ENCODE measurements at regions not wholly inside any gene's neighbourhood (a gene's known extent, or its start where the extent isn't known, plus 50 kb on each side); places are given as distances from the start of the nearest gene placed in this dataset.

- H3K4me2 ChIP-seq (ENCODE audit: low read depth, low read length, poor library complexity, severe bottlenecking): no peak overlapping the region
- H3K79me2 ChIP-seq (ENCODE audit: low read length): no peaks in the 10 kb centered on the region
- no peaks in the 10 kb centered on the region for H3K36me3 ChIP-seq (ENCODE audit: insufficient read depth, low read length)
- H3K27ac ChIP-seq (ENCODE audit: low read length): no peak overlapping the region
- no peak overlapping the region for H2AFZ ChIP-seq (ENCODE audit: low read length)
- H3K4me3 ChIP-seq (ENCODE audit: low read length): no peak overlapping the region
- H3K9ac ChIP-seq (ENCODE audit: low read length): no peak overlapping the region
- no peaks in the 10 kb centered on the region for H3K9me2 ChIP-seq (replicated peaks; ENCODE audit: insufficient read depth, low read length)
- no peaks in the 10 kb centered on the region for H3K9me3 ChIP-seq (ENCODE audit: low read length)
- H3K4me1 ChIP-seq (ENCODE audit: low read length): no peaks in the 10 kb centered on the region
- H4K20me1 ChIP-seq (ENCODE audit: insufficient read depth, low read depth, low read length): no peaks in the 10 kb centered on the region
- no peak for DNase-seq
- H3K27me3 ChIP-seq (ENCODE audit: low read length): no peaks in the 10 kb centered on the region
Measured at GRCh38 chr6:113642714-113643406, 214.3 kb upstream of the MARCKS start.

DNA sequence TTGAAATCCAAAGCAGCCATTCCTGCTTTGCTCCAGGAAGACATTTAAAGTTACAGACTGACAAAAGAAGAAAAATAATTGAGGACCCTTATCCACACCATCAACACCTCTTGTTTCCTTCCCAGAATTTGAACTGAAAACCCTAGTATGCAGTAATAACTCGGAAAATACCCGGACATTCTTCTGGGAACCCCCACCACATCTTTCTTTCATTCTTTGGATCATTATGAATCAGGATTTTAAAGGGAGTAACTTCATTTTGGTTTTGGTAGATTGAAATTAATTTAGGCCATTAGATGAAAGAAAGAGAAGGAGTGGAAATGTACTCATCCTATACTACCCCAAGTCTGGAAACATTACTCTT is 213.8 kb upstream of the MARCKS start:
- no peak overlapping the region for H2AFZ ChIP-seq (ENCODE audit: low read length)
- no peaks in the 10 kb centered on the region for H3K79me2 ChIP-seq (ENCODE audit: low read length)
- H3K9me2 ChIP-seq (replicated peaks; ENCODE audit: insufficient read depth, low read length): no peaks in the 10 kb centered on the region
- H3K27me3 ChIP-seq (ENCODE audit: low read length): no peaks in the 10 kb centered on the region
- no peaks in the 10 kb centered on the region for H4K20me1 ChIP-seq (ENCODE audit: insufficient read depth, low read depth, low read length)
- no peak overlapping the region for H3K4me3 ChIP-seq (ENCODE audit: low read length)
- H3K4me2 ChIP-seq (ENCODE audit: low read depth, low read length, poor library complexity, severe bottlenecking): no peak overlapping the region
- no peaks in the 10 kb centered on the region for H3K4me1 ChIP-seq (ENCODE audit: low read length)
- no peaks in the 10 kb centered on the region for H3K9me3 ChIP-seq (ENCODE audit: low read length)
- H3K27ac ChIP-seq (ENCODE audit: low read length): no peak overlapping the region
- no peak overlapping the region for H3K9ac ChIP-seq (ENCODE audit: low read length)
- H3K36me3 ChIP-seq (ENCODE audit: insufficient read depth, low read length): no peaks in the 10 kb centered on the region
- DNase-seq: no peak

GRCh38 chr6:113644861-113645575 is 212.1 kb upstream of the MARCKS start:
- Histone ChIP-seq H3K36me3 (ENCODE audit: insufficient read depth, low read length) (no peaks in the 10 kb centered on the region), H3K4me1 (ENCODE audit: low read length) (no peaks in the 10 kb centered on the region), H3K9ac (ENCODE audit: low read length) (no peak overlapping the region), H3K9me2 (replicated peaks; ENCODE audit: insufficient read depth, low read length) (no peaks in the 10 kb centered on the region), H3K79me2 (ENCODE audit: low read length) (no peaks in the 10 kb centered on the region), H3K4me2 (ENCODE audit: low read depth, low read length, poor library complexity, severe bottlenecking) (no peak overlapping the region), H3K27ac (ENCODE audit: low read length) (no peak overlapping the region), H2AFZ (ENCODE audit: low read length) (no peak overlapping the region), H3K4me3 (ENCODE audit: low read length) (no peak overlapping the region), H4K20me1 (ENCODE audit: insufficient read depth, low read depth, low read length) (no peaks in the 10 kb centered on the region), H3K9me3 (ENCODE audit: low read length) (no peaks in the 10 kb centered on the region), H3K27me3 (ENCODE audit: low read length) (no peaks in the 10 kb centered on the region)
- DNase-seq: no peak

GRCh38 chr6:113645576-113645970 is 211.6 kb upstream of the MARCKS start:
- no peak for DNase-seq
- no peak overlapping the region for H3K4me3 ChIP-seq (ENCODE audit: low read length)
- no peaks in the 10 kb centered on the region for H3K36me3 ChIP-seq (ENCODE audit: insufficient read depth, low read length)
- H4K20me1 ChIP-seq (ENCODE audit: insufficient read depth, low read depth, low read length): no peaks in the 10 kb centered on the region
- no peaks in the 10 kb centered on the region for H3K9me3 ChIP-seq (ENCODE audit: low read length)
- H3K9me2 ChIP-seq (replicated peaks; ENCODE audit: insufficient read depth, low read length): no peaks in the 10 kb centered on the region
- no peak overlapping the region for H3K9ac ChIP-seq (ENCODE audit: low read length)
- no peaks in the 10 kb centered on the region for H3K4me1 ChIP-seq (ENCODE audit: low read length)
- H3K27me3 ChIP-seq (ENCODE audit: low read length): no peaks in the 10 kb centered on the region
- no peak overlapping the region for H2AFZ ChIP-seq (ENCODE audit: low read length)
- no peak overlapping the region for H3K4me2 ChIP-seq (ENCODE audit: low read depth, low read length, poor library complexity, severe bottlenecking)
- no peak overlapping the region for H3K27ac ChIP-seq (ENCODE audit: low read length)
- H3K79me2 ChIP-seq (ENCODE audit: low read length): no peaks in the 10 kb centered on the region

DNA sequence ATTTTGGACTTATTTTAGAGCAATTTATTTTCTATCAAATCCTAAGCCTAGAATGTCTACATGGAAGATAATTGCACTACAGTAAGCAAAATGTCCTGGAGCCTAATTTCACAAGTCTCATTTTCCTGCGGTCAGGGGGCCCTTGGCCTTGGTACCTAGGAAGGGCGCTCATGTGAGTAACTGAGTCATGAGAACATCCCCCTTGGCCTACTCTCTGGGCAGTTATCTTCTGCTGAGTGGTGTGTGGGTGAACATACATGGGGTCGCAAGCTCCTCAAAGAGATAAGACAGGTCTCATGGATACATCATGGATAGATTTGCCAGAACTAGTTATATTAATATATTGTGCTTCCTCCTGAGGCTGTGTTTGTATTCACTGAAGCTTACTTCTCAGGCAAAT is 211.2 kb upstream of the MARCKS start:
- Histone ChIP-seq H3K4me1 (ENCODE audit: low read length) (no peaks in the 10 kb centered on the region), H3K4me2 (ENCODE audit: low read depth, low read length, poor library complexity, severe bottlenecking) (no peak overlapping the region), H3K9me3 (ENCODE audit: low read length) (no peaks in the 10 kb centered on the region), H2AFZ (ENCODE audit: low read length) (no peak overlapping the region), H3K4me3 (ENCODE audit: low read length) (no peak overlapping the region), H3K27ac (ENCODE audit: low read length) (no peak overlapping the region), H3K9ac (ENCODE audit: low read length) (no peak overlapping the region), H3K36me3 (ENCODE audit: insufficient read depth, low read length) (no peaks in the 10 kb centered on the region), H3K79me2 (ENCODE audit: low read length) (no peaks in the 10 kb centered on the region), H3K9me2 (replicated peaks; ENCODE audit: insufficient read depth, low read length) (no peaks in the 10 kb centered on the region), H4K20me1 (ENCODE audit: insufficient read depth, low read depth, low read length) (no peaks in the 10 kb centered on the region), H3K27me3 (ENCODE audit: low read length) (no peaks in the 10 kb centered on the region)
- DNase-seq: no peak

DNA sequence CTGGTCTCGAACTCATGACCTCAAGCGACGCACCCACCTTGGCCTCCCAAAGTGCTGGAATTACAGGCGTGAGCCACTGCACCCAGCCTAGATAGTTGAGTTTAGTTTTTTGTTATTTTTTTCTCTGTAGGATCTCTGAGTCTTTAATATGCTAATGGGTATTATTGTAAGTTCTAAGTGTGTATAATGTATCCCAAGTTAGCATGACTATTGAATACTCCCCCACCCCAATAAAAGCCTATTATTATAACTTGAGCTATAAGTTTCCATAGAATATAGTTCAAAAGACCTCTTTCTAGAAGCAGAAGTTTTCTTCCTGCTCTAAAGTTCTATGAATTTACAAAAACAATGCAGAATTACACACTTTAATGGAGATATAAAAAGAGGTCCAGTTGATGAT is 210.4 kb upstream of the MARCKS start:
- Histone ChIP-seq H3K79me2 (ENCODE audit: low read length) (no peaks in the 10 kb centered on the region), H3K4me1 (ENCODE audit: low read length) (no peaks in the 10 kb centered on the region), H3K4me2 (ENCODE audit: low read depth, low read length, poor library complexity, severe bottlenecking) (no peak overlapping the region), H3K4me3 (ENCODE audit: low read length) (no peak overlapping the region), H3K9me3 (ENCODE audit: low read length) (no peaks in the 10 kb centered on the region), H3K27me3 (ENCODE audit: low read length) (no peaks in the 10 kb centered on the region), H3K9me2 (replicated peaks; ENCODE audit: insufficient read depth, low read length) (no peaks in the 10 kb centered on the region), H3K36me3 (ENCODE audit: insufficient read depth, low read length) (no peaks in the 10 kb centered on the region), H3K27ac (ENCODE audit: low read length) (no peak overlapping the region), H2AFZ (ENCODE audit: low read length) (no peak overlapping the region), H4K20me1 (ENCODE audit: insufficient read depth, low read depth, low read length) (no peaks in the 10 kb centered on the region), H3K9ac (ENCODE audit: low read length) (no peak overlapping the region)
- no peak for DNase-seq

- H2AFZ ChIP-seq (ENCODE audit: low read length): no peak overlapping the region
- H4K20me1 ChIP-seq (ENCODE audit: insufficient read depth, low read depth, low read length): no peaks in the 10 kb centered on the region
- H3K27ac ChIP-seq (ENCODE audit: low read length): no peak overlapping the region
- no peak overlapping the region for H3K9ac ChIP-seq (ENCODE audit: low read length)
- no peaks in the 10 kb centered on the region for H3K79me2 ChIP-seq (ENCODE audit: low read length)
- no peaks in the 10 kb centered on the region for H3K36me3 ChIP-seq (ENCODE audit: insufficient read depth, low read length)
- H3K4me3 ChIP-seq (ENCODE audit: low read length): no peak overlapping the region
- no peaks in the 10 kb centered on the region for H3K9me2 ChIP-seq (replicated peaks; ENCODE audit: insufficient read depth, low read length)
- H3K4me1 ChIP-seq (ENCODE audit: low read length): no peaks in the 10 kb centered on the region
- no peak for DNase-seq
- no peaks in the 10 kb centered on the region for H3K9me3 ChIP-seq (ENCODE audit: low read length)
- H3K27me3 ChIP-seq (ENCODE audit: low read length): no peaks in the 10 kb centered on the region
- H3K4me2 ChIP-seq (ENCODE audit: low read depth, low read length, poor library complexity, severe bottlenecking): no peak overlapping the region
Measured at GRCh38 chr6:113647143-113647889, 209.8 kb upstream of the MARCKS start.

GRCh38 chr6:113648698-113649097 is 208.4 kb upstream of the MARCKS start:
- Histone ChIP-seq H3K9me3 (ENCODE audit: low read length) (no peaks in the 10 kb centered on the region), H2AFZ (ENCODE audit: low read length) (no peak overlapping the region), H4K20me1 (ENCODE audit: insufficient read depth, low read depth, low read length) (no peaks in the 10 kb centered on the region), H3K79me2 (ENCODE audit: low read length) (no peaks in the 10 kb centered on the region), H3K4me3 (ENCODE audit: low read length) (no peak overlapping the region), H3K9ac (ENCODE audit: low read length) (no peak overlapping the region), H3K4me1 (ENCODE audit: low read length) (no peaks in the 10 kb centered on the region), H3K4me2 (ENCODE audit: low read depth, low read length, poor library complexity, severe bottlenecking) (no peak overlapping the region), H3K27me3 (ENCODE audit: low read length) (no peaks in the 10 kb centered on the region), H3K27ac (ENCODE audit: low read length) (no peak overlapping the region), H3K36me3 (ENCODE audit: insufficient read depth, low read length) (no peaks in the 10 kb centered on the region), H3K9me2 (replicated peaks; ENCODE audit: insufficient read depth, low read length) (no peaks in the 10 kb centered on the region)
- no peak for DNase-seq

Data from Karpas-422 (cell line).